ENCODE measurements at regions not wholly inside any gene's neighbourhood (a gene's known extent, or its start where the extent isn't known, plus 50 kb on each side); places are given as distances from the start of the nearest gene placed in this dataset.
"Not testable (repeated sequence)": the region's sequence is repeated elsewhere in the genome, so short reads cannot be mapped to it uniquely, and the experiment has no call there.

GRCh38 chr3:35422836-35423601, 216.3 kb upstream of the ARPP21 start:
- 100% methylated on average over 1 of the region's 6 CpGs for WGBS (ENCODE audit: insufficient coverage)
- no peaks in the 10 kb centered on the region for H3K9me3 ChIP-seq (ENCODE audit: control insufficient read depth, insufficient read depth, low read length)
- H3K27me3 ChIP-seq (ENCODE audit: control insufficient read depth, insufficient read depth, low read length): no peaks in the 10 kb centered on the region
- no peaks in the 10 kb centered on the region for H3K4me1 ChIP-seq (ENCODE audit: control insufficient read depth, insufficient read depth, low read length)
- H3K36me3 ChIP-seq (ENCODE audit: control insufficient read depth, insufficient read depth, low read length): no peaks in the 10 kb centered on the region
- peak overlapping the region; percentile 49 for H3K27ac ChIP-seq (ENCODE audit: low read depth, low read length)
- H3K4me3 ChIP-seq (ENCODE audit: low read depth, low read length): no peak overlapping the region
- peak in 1 of 6 donors; percentile 63 for DNase-seq (ENCODE audit: low read depth in 4 of 6, low spot score in 6 of 6)

DNA sequence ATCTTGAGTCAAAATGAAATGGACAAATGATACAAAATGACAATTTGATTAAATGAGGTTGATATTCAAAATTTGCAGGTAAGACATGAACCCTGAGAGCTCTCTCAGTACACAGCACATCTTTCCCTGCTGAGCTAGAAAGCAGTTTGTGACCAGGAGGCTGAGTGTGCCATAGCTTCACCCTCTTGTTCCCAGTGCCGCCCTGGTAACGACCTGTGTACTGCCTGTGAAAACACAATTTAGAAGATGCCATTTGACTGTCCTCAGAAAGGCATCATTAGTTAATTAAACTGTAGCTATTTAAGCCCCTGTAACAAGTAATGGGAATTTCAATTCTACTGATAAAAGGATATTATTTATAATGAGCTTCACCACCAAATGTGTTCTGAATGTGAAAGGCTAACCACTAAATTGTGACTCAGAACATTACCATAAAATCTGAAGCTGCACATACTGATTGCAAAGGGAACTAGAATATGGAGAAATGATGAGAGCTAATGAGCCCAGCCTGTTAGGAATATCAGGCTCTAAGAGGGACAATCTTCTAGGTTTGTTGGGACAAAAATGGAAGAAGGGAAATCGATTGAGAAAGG, 212.9 kb upstream of the ARPP21 start:
- Histone ChIP-seq H3K9me3 (ENCODE audit: control insufficient read depth, insufficient read depth, low read length) (no peaks in the 10 kb centered on the region), H3K4me1 (ENCODE audit: control insufficient read depth, insufficient read depth, low read length) (no peaks in the 10 kb centered on the region), H3K27ac (ENCODE audit: low read depth, low read length) (no peak overlapping the region), H3K36me3 (ENCODE audit: control insufficient read depth, insufficient read depth, low read length) (no peaks in the 10 kb centered on the region), H3K27me3 (ENCODE audit: control insufficient read depth, insufficient read depth, low read length) (no peaks in the 10 kb centered on the region), H3K4me3 (ENCODE audit: low read depth, low read length) (no peak overlapping the region)
- WGBS (ENCODE audit: insufficient coverage): 58% methylated on average over 2 of the region's 3 CpGs
- peak in 1 of 6 donors; percentile 67 for DNase-seq (ENCODE audit: low read depth in 4 of 6, low spot score in 6 of 6)

GRCh38 chr3:35437381-35437780, 201.9 kb upstream of the ARPP21 start:
- Histone ChIP-seq H3K27me3 (ENCODE audit: control insufficient read depth, insufficient read depth, low read length) (no peaks in the 10 kb centered on the region), H3K36me3 (ENCODE audit: control insufficient read depth, insufficient read depth, low read length) (no peaks in the 10 kb centered on the region), H3K9me3 (ENCODE audit: control insufficient read depth, insufficient read depth, low read length) (no peaks in the 10 kb centered on the region), H3K4me3 (ENCODE audit: low read depth, low read length) (no peak overlapping the region), H3K27ac (ENCODE audit: low read depth, low read length) (no peak overlapping the region), H3K4me1 (ENCODE audit: control insufficient read depth, insufficient read depth, low read length) (no peaks in the 10 kb centered on the region)
- WGBS (ENCODE audit: insufficient coverage): 80% methylated on average over 1 of the region's 1 CpG
- DNase-seq (ENCODE audit: low read depth in 4 of 6, low spot score in 6 of 6): no peak

DNA sequence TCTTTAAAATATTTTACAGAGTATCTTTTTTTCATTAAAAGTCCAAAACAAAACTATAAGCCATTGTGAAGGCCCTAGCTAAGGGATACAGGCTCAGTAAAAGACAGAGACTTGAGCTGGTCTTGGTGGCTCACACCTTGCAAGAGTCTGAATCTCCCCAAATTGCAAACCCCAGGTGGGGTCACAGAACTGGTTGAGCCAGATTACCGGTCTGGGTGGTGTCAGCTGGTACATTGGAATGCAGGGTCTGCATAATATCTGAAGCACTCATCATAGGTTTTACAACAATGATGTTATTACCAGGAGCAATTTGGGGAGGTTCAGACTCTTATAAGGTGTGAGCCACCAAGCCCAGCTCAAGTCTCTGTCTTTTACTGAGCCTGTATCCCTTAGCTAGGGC, 201.2 kb upstream of the ARPP21 start:
- DNase-seq (ENCODE audit: low read depth in 4 of 6, low spot score in 6 of 6): no peak

DNA sequence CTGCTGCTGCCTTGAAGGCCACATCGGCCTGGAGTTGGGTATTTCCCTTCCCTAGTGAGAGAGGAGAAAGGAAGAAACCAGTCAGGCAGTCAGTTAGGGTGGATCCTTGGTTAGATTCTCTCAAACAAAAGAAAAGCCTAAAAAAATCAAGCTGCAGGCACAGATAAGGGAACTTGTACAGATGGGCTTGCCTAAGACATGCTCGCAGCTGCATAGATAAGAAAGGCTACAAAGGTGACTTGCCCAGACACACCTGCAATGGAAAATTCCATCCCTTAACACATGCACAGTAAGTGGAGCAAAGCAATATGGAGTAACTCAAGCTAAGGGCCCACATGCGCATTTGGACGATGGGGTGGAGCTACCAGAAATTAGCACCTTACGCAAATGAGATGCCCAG, 199.7 kb upstream of the ARPP21 start:
- no peak overlapping the region for H3K27ac ChIP-seq (ENCODE audit: low read depth, low read length)
- no peaks in the 10 kb centered on the region for H3K36me3 ChIP-seq (ENCODE audit: control insufficient read depth, insufficient read depth, low read length)
- H3K4me3 ChIP-seq (ENCODE audit: low read depth, low read length): no peak overlapping the region
- no peak for DNase-seq (ENCODE audit: low read depth in 4 of 6, low spot score in 6 of 6)
- WGBS (ENCODE audit: insufficient coverage): 95% methylated on average over 4 of the region's 5 CpGs
- no peaks in the 10 kb centered on the region for H3K4me1 ChIP-seq (ENCODE audit: control insufficient read depth, insufficient read depth, low read length)
- H3K27me3 ChIP-seq (ENCODE audit: control insufficient read depth, insufficient read depth, low read length): no peaks in the 10 kb centered on the region
- H3K9me3 ChIP-seq (ENCODE audit: control insufficient read depth, insufficient read depth, low read length): no peaks in the 10 kb centered on the region

More for the DNA sequence above, 201.2 kb upstream of the ARPP21 start:
- Histone ChIP-seq H3K36me3 (ENCODE audit: control insufficient read depth, insufficient read depth, low read length) (no peaks in the 10 kb centered on the region), H3K4me1 (ENCODE audit: control insufficient read depth, insufficient read depth, low read length) (no peaks in the 10 kb centered on the region), H3K4me3 (ENCODE audit: low read depth, low read length) (no peak overlapping the region), H3K27ac (ENCODE audit: low read depth, low read length) (no peak overlapping the region), H3K27me3 (ENCODE audit: control insufficient read depth, insufficient read depth, low read length) (no peaks in the 10 kb centered on the region), H3K9me3 (ENCODE audit: control insufficient read depth, insufficient read depth, low read length) (no peaks in the 10 kb centered on the region)
- WGBS (ENCODE audit: insufficient coverage): no CpG with 5 or more reads among the region's 1 CpG

DNA sequence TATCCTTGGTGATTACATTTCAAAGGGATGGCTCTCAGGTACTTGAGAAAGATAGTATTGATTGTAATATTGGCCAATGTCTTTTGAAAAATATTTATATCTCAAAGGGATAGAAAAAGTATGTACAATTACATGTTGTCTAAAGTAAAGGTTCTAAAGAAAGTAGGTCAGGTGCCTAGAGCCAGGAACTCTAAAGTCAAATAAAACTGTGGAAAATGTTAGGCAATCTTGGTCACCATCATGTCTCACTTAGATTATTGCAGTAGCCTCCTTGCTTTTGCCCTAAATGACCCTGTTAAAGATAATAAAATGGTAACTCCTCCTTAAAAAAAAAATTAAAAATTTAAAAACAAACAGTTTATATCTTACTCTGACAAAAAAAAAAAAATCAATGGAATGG, 198.5 kb upstream of the ARPP21 start:
- DNase-seq (ENCODE audit: low read depth in 4 of 6, low spot score in 6 of 6): no peak
- Histone ChIP-seq H3K27ac (ENCODE audit: low read depth, low read length) (no peak overlapping the region), H3K9me3 (ENCODE audit: control insufficient read depth, insufficient read depth, low read length) (no peaks in the 10 kb centered on the region), H3K4me1 (ENCODE audit: control insufficient read depth, insufficient read depth, low read length) (no peaks in the 10 kb centered on the region), H3K27me3 (ENCODE audit: control insufficient read depth, insufficient read depth, low read length) (no peaks in the 10 kb centered on the region), H3K4me3 (ENCODE audit: low read depth, low read length) (no peak overlapping the region), H3K36me3 (ENCODE audit: control insufficient read depth, insufficient read depth, low read length) (no peaks in the 10 kb centered on the region)

DNA sequence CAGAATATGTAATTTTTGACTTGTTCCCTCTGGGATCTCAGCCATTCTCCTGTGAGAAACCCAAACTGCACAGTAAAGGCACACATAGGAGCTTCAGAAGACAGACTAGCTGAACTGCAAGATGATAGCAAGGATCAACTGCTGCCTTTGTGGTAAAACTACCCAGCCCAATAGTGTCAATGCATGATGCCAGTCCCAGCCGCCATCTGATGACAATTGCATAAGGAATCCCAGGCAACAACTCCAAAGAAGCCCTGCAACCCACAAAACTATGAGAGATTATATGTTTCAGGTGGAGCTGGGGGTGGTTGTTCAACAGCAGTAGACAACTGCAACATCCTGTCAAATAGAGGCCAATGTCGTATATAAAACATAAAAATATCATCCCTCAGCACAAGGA, 192.4 kb upstream of the ARPP21 start:
- DNase-seq (ENCODE audit: low read depth in 4 of 6, low spot score in 6 of 6): no peak
- WGBS (ENCODE audit: insufficient coverage): no CpG with 5 or more reads among the region's 2 CpGs
- no peaks in the 10 kb centered on the region for H3K36me3 ChIP-seq (ENCODE audit: control insufficient read depth, insufficient read depth, low read length)
- no peak overlapping the region for H3K4me3 ChIP-seq (ENCODE audit: low read depth, low read length)
- H3K9me3 ChIP-seq (ENCODE audit: control insufficient read depth, insufficient read depth, low read length): no peaks in the 10 kb centered on the region
- H3K27me3 ChIP-seq (ENCODE audit: control insufficient read depth, insufficient read depth, low read length): no peaks in the 10 kb centered on the region
- H3K4me1 ChIP-seq (ENCODE audit: control insufficient read depth, insufficient read depth, low read length): no peaks in the 10 kb centered on the region
- H3K27ac ChIP-seq (ENCODE audit: low read depth, low read length): no peak overlapping the region

DNA sequence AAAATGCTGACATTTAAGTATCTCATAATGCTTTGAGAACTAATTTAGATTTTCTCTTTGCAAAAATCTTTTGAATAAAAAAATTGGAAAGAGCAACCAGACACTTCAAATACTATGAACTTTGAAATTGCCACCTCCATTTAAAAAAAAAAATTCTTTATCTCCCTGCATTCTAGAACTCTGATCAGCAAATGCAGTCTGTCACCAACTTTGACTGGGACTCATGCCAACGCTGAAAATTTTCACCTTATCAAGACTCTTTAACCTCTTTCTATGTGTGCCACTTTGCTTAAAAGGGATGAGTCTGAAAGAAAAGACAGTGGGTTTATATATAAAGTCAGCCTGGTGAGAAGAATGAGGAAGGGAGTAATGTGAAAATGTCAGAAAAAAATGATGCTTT, 191.2 kb upstream of the ARPP21 start:
- peak in 1 of 6 donors; percentile 38 for DNase-seq (ENCODE audit: low read depth in 4 of 6, low spot score in 6 of 6)
- Histone ChIP-seq H3K27me3 (ENCODE audit: control insufficient read depth, insufficient read depth, low read length) (no peaks in the 10 kb centered on the region), H3K9me3 (ENCODE audit: control insufficient read depth, insufficient read depth, low read length) (no peaks in the 10 kb centered on the region), H3K4me1 (ENCODE audit: control insufficient read depth, insufficient read depth, low read length) (no peaks in the 10 kb centered on the region), H3K36me3 (ENCODE audit: control insufficient read depth, insufficient read depth, low read length) (no peaks in the 10 kb centered on the region), H3K27ac (ENCODE audit: low read depth, low read length) (no peak overlapping the region), H3K4me3 (ENCODE audit: low read depth, low read length) (no peak overlapping the region)
- WGBS (ENCODE audit: insufficient coverage): no CpG with 5 or more reads among the region's 1 CpG

DNA sequence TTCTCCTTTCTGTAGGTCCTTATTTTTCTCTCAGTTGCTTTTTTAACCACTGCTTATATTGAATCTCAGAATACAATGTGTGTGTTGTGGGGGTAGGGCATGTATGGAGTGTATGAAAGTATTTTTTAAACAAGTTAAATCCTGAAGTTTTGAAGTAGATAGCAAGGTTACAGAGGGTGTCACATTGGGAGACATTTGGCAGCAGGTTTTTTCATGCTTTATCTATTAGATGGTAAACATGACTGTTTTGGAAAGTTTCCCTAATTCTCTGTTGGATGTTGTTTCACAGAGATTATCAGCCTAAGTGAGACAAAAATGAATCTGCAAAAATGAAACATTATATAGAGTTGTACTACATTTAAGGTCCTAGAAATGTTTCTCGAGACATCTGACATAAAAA, 190.6 kb upstream of the ARPP21 start:
- Histone ChIP-seq H3K27ac (ENCODE audit: low read depth, low read length) (no peak overlapping the region), H3K36me3 (ENCODE audit: control insufficient read depth, insufficient read depth, low read length) (no peaks in the 10 kb centered on the region), H3K27me3 (ENCODE audit: control insufficient read depth, insufficient read depth, low read length) (no peaks in the 10 kb centered on the region), H3K4me1 (ENCODE audit: control insufficient read depth, insufficient read depth, low read length) (no peaks in the 10 kb centered on the region), H3K9me3 (ENCODE audit: control insufficient read depth, insufficient read depth, low read length) (no peaks in the 10 kb centered on the region), H3K4me3 (ENCODE audit: low read depth, low read length) (no peak overlapping the region)
- no CpG with 5 or more reads among the region's 1 CpG for WGBS (ENCODE audit: insufficient coverage)
- DNase-seq (ENCODE audit: low read depth in 4 of 6, low spot score in 6 of 6): peak in 1 of 6 donors; percentile 6

DNA sequence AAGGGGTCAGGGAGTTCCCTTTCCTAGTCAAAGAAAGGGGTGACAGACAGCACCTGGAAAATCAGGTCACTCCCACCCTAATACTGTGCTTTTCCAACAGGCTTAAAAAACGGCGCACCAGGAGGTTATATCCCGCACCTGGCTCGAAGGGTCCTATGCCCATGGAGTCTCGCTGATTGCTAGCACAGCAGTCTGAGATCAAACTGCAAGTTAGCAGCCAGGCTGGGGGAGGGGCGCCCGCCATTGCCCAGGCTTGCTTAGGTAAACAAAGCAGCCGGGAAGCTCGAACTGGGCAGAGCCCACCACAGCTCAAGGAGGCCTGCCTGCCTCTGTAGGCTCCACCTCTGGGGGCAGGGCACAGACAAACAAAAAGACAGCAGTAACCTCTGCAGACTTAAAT, 184.5 kb upstream of the ARPP21 start:
- not testable (repeated sequence) for H3K4me3 ChIP-seq (ENCODE audit: low read depth, low read length); H3K27ac ChIP-seq (ENCODE audit: low read depth, low read length); DNase-seq (ENCODE audit: low read depth in 4 of 6, low spot score in 6 of 6); H3K36me3 ChIP-seq (ENCODE audit: control insufficient read depth, insufficient read depth, low read length); H3K27me3 ChIP-seq (ENCODE audit: control insufficient read depth, insufficient read depth, low read length); H3K9me3 ChIP-seq (ENCODE audit: control insufficient read depth, insufficient read depth, low read length); H3K4me1 ChIP-seq (ENCODE audit: control insufficient read depth, insufficient read depth, low read length)
- WGBS (ENCODE audit: insufficient coverage): no CpG with 5 or more reads among the region's 9 CpGs

Measured in spinal cord (tissue), 9 donors.